GM12878 (cell line): ENCODE measurements at regions not wholly inside any gene's neighbourhood (a gene's known extent, or its start where the extent isn't known, plus 50 kb on each side); places are given as distances from the start of the nearest gene placed in this dataset.

Experiments used
- ATAC-seq: fragments of 200-7000 bp; cut with Tn5 transposase; 3 replicates; pipeline ENCODE4 v1.9.1; 2020; ENCODE audit warnings: mild to moderate bottlenecking, moderate library complexity
- BruUV-seq: library from RNA; stranded (reverse); fragments of 400-500 nt; replicated peaks from 2 replicates; lab custom pipeline; 2021; lab: Mats Ljungman, UMichigan
- CTCF ChIA-PET: fragments of 300-600 bp; sonication (Branson Sonifier 250); formaldehyde crosslinking; extraction: SDS; loops from one replicate; lab custom pipeline; 2021; ENCODE audit warnings: inconsistent platforms; lab: Yijun Ruan, JAX
- POLR2A ChIA-PET: fragments of 350-600 bp; formaldehyde crosslinking; extraction: SDS; loops from one replicate; lab custom pipeline; 2021; ENCODE audit warnings: inconsistent platforms; lab: Charles Lee
- RAD21 ChIA-PET: fragments of 300-600 bp; sonication (Branson Sonifier 250); formaldehyde crosslinking; loops from one replicate; lab custom pipeline; 2023; ENCODE audit warnings: antibody characterized with exemption; ENCODE audit not compliant: unreplicated experiment; lab: Charles Lee
- SMC1A ChIA-PET: fragments of 300-600 bp; sonication (Branson Sonifier 250); formaldehyde crosslinking; loops from one replicate; lab custom pipeline; 2023; ENCODE audit not compliant: unreplicated experiment, uncharacterized antibody; lab: Charles Lee
- DNase-seq: peaks from one replicate; pipeline ENCODE4 v3.0.0-alpha.2; 2011; ENCODE audit warnings: low read depth, low spot score
- FAIRE-seq: peaks from 3 replicates; lab custom pipeline; 2011; peaks lifted over from hg19 to GRCh38; lab: Jason Lieb, UNC
- H2AFZ ChIP-seq: 2 replicates; pipeline ENCODE4 v1.6.0; 2011; ENCODE audit warnings: low read depth, low read length, control low read depth; ENCODE audit not compliant: control insufficient read depth
- H3K27ac ChIP-seq: 2 replicates; pipeline ENCODE4 v1.5.1; 2011; ENCODE audit warnings: control low read depth; ENCODE audit not compliant: control insufficient read depth, insufficient read depth
- H3K27me3 ChIP-seq, 2 experiments: replicated peaks in 1 of 2; 2 replicates each; pipeline versions ENCODE4 v1.6.0 to v1.6.1; 2011; ENCODE audit warnings: low read length in 1 of 2; ENCODE audit not compliant: control insufficient read depth in 2 of 2, insufficient read depth in 2 of 2
- H3K36me3 ChIP-seq, 2 experiments: 2 replicates each; pipeline ENCODE4 v1.5.1; 2011; ENCODE audit warnings: low read length in 1 of 2; ENCODE audit not compliant: control insufficient read depth in 2 of 2, insufficient read depth in 2 of 2
- H3K4me1 ChIP-seq: 2 replicates; pipeline ENCODE4 v1.6.1; 2011; ENCODE audit warnings: mild to moderate bottlenecking, low read length, moderate library complexity, mixed read lengths; ENCODE audit not compliant: control insufficient read depth, insufficient read depth
- H3K4me2 ChIP-seq: 2 replicates; pipeline ENCODE4 v1.6.0; 2011; ENCODE audit warnings: control low read depth; ENCODE audit not compliant: control insufficient read depth, insufficient read depth
- H3K4me3 ChIP-seq: fragments of 200-600 bp; sonication (generic); 2 replicates; pipeline ENCODE4 v1.5.1; 2016
- H3K79me2 ChIP-seq: 2 replicates; pipeline ENCODE4 v1.6.0; 2011; ENCODE audit warnings: low read length; ENCODE audit not compliant: control insufficient read depth, insufficient read depth
- H3K9ac ChIP-seq: 2 replicates; pipeline ENCODE4 v1.8.0; 2011; ENCODE audit warnings: low read length, control low read depth, mixed read lengths; ENCODE audit not compliant: control insufficient read depth, insufficient read depth
- H3K9me3 ChIP-seq: replicated peaks from 3 replicates; pipeline ENCODE4 v1.5.1; 2011; ENCODE audit warnings: mild to moderate bottlenecking, low read length; ENCODE audit not compliant: control insufficient read depth, insufficient read depth
- H4K20me1 ChIP-seq: 2 replicates; pipeline ENCODE4 v1.6.0; 2011; ENCODE audit not compliant: control insufficient read depth, insufficient read depth
- BHLHE40 ChIP-seq, 2 experiments: fragments of 450-650 bp in 1 of 2; IDR thresholded peaks; 2 replicates each; pipeline ENCODE4 v1.6.1; 2011 to 2017; ENCODE audit warnings: low read depth in 2 of 2, borderline replicate concordance in 1 of 2, improper control_type of control experiment in 1 of 2, low read length in 1 of 2, mild to moderate bottlenecking in 1 of 2
- CBFB ChIP-seq: IDR thresholded peaks from 2 replicates; pipeline ENCODE4 v1.6.1; 2016; ENCODE audit warnings: antibody characterized with exemption, low read depth
- CHD1 ChIP-seq: IDR thresholded peaks from 2 replicates; pipeline ENCODE4 v1.6.1; 2012; ENCODE audit warnings: low read depth, low read length, improper control_type of control experiment
- E2F4 ChIP-seq: IDR thresholded peaks from 2 replicates; pipeline ENCODE4 v1.6.1; 2012; ENCODE audit warnings: low read depth, low read length, improper control_type of control experiment
- MEF2B ChIP-seq: fragments of 450-650 bp; IDR thresholded peaks from 2 replicates; pipeline ENCODE4 v1.6.1; 2018; ENCODE audit warnings: mild to moderate bottlenecking, moderate library complexity; ENCODE audit not compliant: partially characterized antibody, poor library complexity, severe bottlenecking
- NFXL1 ChIP-seq: fragments of 450-650 bp; IDR thresholded peaks from 2 replicates; pipeline ENCODE4 v1.6.1; 2017; ENCODE audit warnings: antibody characterized with exemption, mild to moderate bottlenecking, borderline replicate concordance
- NFYB ChIP-seq: IDR thresholded peaks from 2 replicates; pipeline ENCODE4 v1.6.1; 2011; ENCODE audit warnings: low read depth, mild to moderate bottlenecking, low read length, improper control_type of control experiment, moderate library complexity; ENCODE audit not compliant: insufficient read depth
- RAD21 ChIP-seq: IDR thresholded peaks from 2 replicates; pipeline ENCODE4 v1.6.1; 2011; ENCODE audit warnings: mild to moderate bottlenecking, low read depth, low read length, moderate library complexity; ENCODE audit not compliant: insufficient read depth
- RELB ChIP-seq: fragments of 450-650 bp; IDR thresholded peaks from 2 replicates; pipeline ENCODE4 v1.6.1; 2017; ENCODE audit warnings: low read depth, mild to moderate bottlenecking, moderate library complexity
- SKIL ChIP-seq: fragments of 450-650 bp; IDR thresholded peaks from 2 replicates; pipeline ENCODE4 v1.6.1; 2017; ENCODE audit warnings: mild to moderate bottlenecking, low read depth, inconsistent platforms; ENCODE audit not compliant: poor library complexity, severe bottlenecking
- SMC3 ChIP-seq: IDR thresholded peaks from 2 replicates; pipeline ENCODE4 v1.6.1; 2011; ENCODE audit warnings: low read length, improper control_type of control experiment, borderline replicate concordance
- SPI1 ChIP-seq: IDR thresholded peaks from 2 replicates; pipeline ENCODE4 v1.6.1; 2011; ENCODE audit warnings: low read depth, mild to moderate bottlenecking, low read length, moderate library complexity, borderline replicate concordance; ENCODE audit not compliant: insufficient read depth
- TBL1XR1 ChIP-seq: IDR thresholded peaks from 2 replicates; pipeline ENCODE4 v1.6.1; 2012; ENCODE audit warnings: low read depth, low read length, improper control_type of control experiment
- TCF3 ChIP-seq: IDR thresholded peaks from 2 replicates; pipeline ENCODE4 v1.6.1; 2012; ENCODE audit warnings: low read depth, mild to moderate bottlenecking, low read length, borderline replicate concordance; ENCODE audit not compliant: insufficient read depth
- ZNF622 ChIP-seq: fragments of 450-650 bp; IDR thresholded peaks from 2 replicates; pipeline ENCODE4 v1.6.1; 2017; ENCODE audit warnings: mild to moderate bottlenecking, inconsistent platforms
- WGBS: methylation state at CpG from one replicate; pipeline ENCODE4 v1.1.6; 2016; ENCODE audit warnings: low lambda C conversion rate; ENCODE audit not compliant: insufficient replicate concordance, insufficient coverage; ENCODE audit errors: missing lambda C conversion rate; 5-methylcytosine and 5-hydroxymethylcytosine counted together
- in situ Hi-C: fragments of 300-500 bp; cut with MboI; formaldehyde crosslinking; loops from 9 replicates; pipeline ENCODE4 v1.14.3; 2018; ENCODE audit warnings: mixed read lengths
- intact Hi-C: fragments of 100-400 bp; cut with micrococcal nuclease; formaldehyde crosslinking; loops from one replicate; pipeline ENCODE4 v1.14.2; 2022; ENCODE audit not compliant: unreplicated experiment

- ChIA-PET RAD21 (no interaction called here), POLR2A (no interaction called here), SMC1A (no interaction called here), CTCF (no interaction called here)
- in situ Hi-C loops (no loop called here), intact Hi-C loops (no loop called here)
- FAIRE-seq (no peak), DNase-seq (no peak), ATAC-seq (no peak)
- BruUV-seq = no TSS peak
- Histone ChIP-seq H3K27ac (no peak overlapping the region), H4K20me1 (no peaks in the 10 kb centered on the region), H3K4me1 (no peaks in the 10 kb centered on the region), H3K27me3 (no peaks in the 10 kb centered on the region), H3K79me2 (no peaks in the 10 kb centered on the region), H3K9me3 (no peaks in the 10 kb centered on the region), H3K4me2 (no peak overlapping the region), H3K36me3 (no peaks in the 10 kb centered on the region), H2AFZ (no peak overlapping the region), H3K4me3 (no peak overlapping the region), H3K9ac (no peak overlapping the region)
- no peak for TF ChIP-seq NFYB
- no peak for TF ChIP-seq CBFB
- TF ChIP-seq SKIL = no peak
- TF ChIP-seq SMC3 = no peak
- no peak for TF ChIP-seq NFXL1
- no peak for TF ChIP-seq BHLHE40 (IDR thresholded peaks at IDR 0.05; ENCODE audit: borderline replicate concordance in 1 of 2, low read depth in 2 of 2, low read length in 1 of 2)
- no peak for TF ChIP-seq RAD21
- no peak for TF ChIP-seq RELB
- no peak for TF ChIP-seq TCF3
- no peak for TF ChIP-seq ZNF622
- no peak for TF ChIP-seq E2F4
- no peak for TF ChIP-seq CHD1
- TF ChIP-seq SPI1 = no peak
- no peak for TF ChIP-seq TBL1XR1
- TF ChIP-seq MEF2B = no peak
- WGBS = 52% methylated on average over 5 of the region's 5 CpGs
These were observed 329.3 kb upstream of the ZNF804A start for GRCh38 chr2:184268900-184269477.
